Liver (tissue), 8 donors: ENCODE measurements at regions not wholly inside any gene's neighbourhood (a gene's known extent, or its start where the extent isn't known, plus 50 kb on each side); places are given as distances from the start of the nearest gene placed in this dataset.

Experiments used
- DNase-seq: peaks from one replicate; pipeline ENCODE4 v3.0.0-alpha.2; 2017; ENCODE audit warnings: low spot score
- H3K27ac ChIP-seq, 2 donors: one replicate each; pipeline ENCODE4 v1.7.0; 2013; ENCODE audit warnings: inconsistent platforms in 2 of 2, low read length in 2 of 2, control low read depth in 1 of 2, low read depth in 1 of 2, mild to moderate bottlenecking in 1 of 2
- H3K27me3 ChIP-seq, 4 donors: one replicate each; pipeline versions ENCODE4 v1.6.1 to v1.7.0; 2013; ENCODE audit warnings: low read length in 3 of 4, inconsistent platforms in 1 of 4, mild to moderate bottlenecking in 1 of 4, moderate library complexity in 1 of 4; ENCODE audit not compliant: control insufficient read depth in 4 of 4, insufficient read depth in 4 of 4
- H3K36me3 ChIP-seq, 4 donors: one replicate each; pipeline versions ENCODE4 v1.6.1 to v1.7.0; 2013; ENCODE audit warnings: low read length in 3 of 4, mild to moderate bottlenecking in 3 of 4, low read depth in 1 of 4, moderate library complexity in 1 of 4; ENCODE audit not compliant: control insufficient read depth in 4 of 4, insufficient read depth in 3 of 4
- H3K4me1 ChIP-seq, 4 donors: one replicate each; pipeline versions ENCODE4 v1.6.1 to v1.7.0; 2013; ENCODE audit warnings: low read length in 3 of 4, mild to moderate bottlenecking in 3 of 4, moderate library complexity in 1 of 4; ENCODE audit not compliant: control insufficient read depth in 4 of 4, insufficient read depth in 4 of 4
- H3K4me3 ChIP-seq, 3 donors: one replicate each; pipeline versions ENCODE4 v1.6.1 to v1.7.0; 2013; ENCODE audit warnings: low read length in 3 of 3, control low read depth in 1 of 3, low read depth in 1 of 3, mild to moderate bottlenecking in 1 of 3
- H3K9ac ChIP-seq, 2 donors: one replicate each; pipeline ENCODE4 v1.7.0; 2013; ENCODE audit warnings: low read length in 2 of 2, mild to moderate bottlenecking in 2 of 2, moderate library complexity in 2 of 2, control low read depth in 1 of 2, low read depth in 1 of 2
- H3K9me3 ChIP-seq, 4 donors: one replicate each; pipeline versions ENCODE4 v1.6.1 to v1.7.0; 2013; ENCODE audit warnings: low read length in 3 of 4; ENCODE audit not compliant: control insufficient read depth in 4 of 4
- ATF3 ChIP-seq: IDR thresholded peaks from 2 replicates; pipeline ENCODE4 v1.6.1; 2016; ENCODE audit warnings: antibody characterized with exemption
- CTCF ChIP-seq: fragments of 150-350 bp; IDR thresholded peaks from 2 replicates; pipeline ENCODE4 v1.5.1; 2017; ENCODE audit warnings: improper control_type of control experiment, low read depth, low read length; ENCODE audit not compliant: missing input control
- EGR1 ChIP-seq, 2 donors: IDR thresholded peaks; 2 replicates each; pipeline ENCODE4 v1.6.1; 2016 to 2018; ENCODE audit warnings: antibody characterized with exemption in 2 of 2, low read depth in 2 of 2
- FOXA1 ChIP-seq: IDR thresholded peaks from 2 replicates; pipeline ENCODE4 v1.6.1; 2016; ENCODE audit warnings: antibody characterized with exemption
- FOXA2 ChIP-seq: IDR thresholded peaks from 2 replicates; pipeline ENCODE4 v1.6.1; 2016; ENCODE audit warnings: antibody characterized with exemption
- HNF4A ChIP-seq, 2 donors: conservative IDR thresholded peaks; 2 replicates each; pipeline ENCODE4 v1.6.1; 2016; ENCODE audit warnings: antibody characterized with exemption in 2 of 2, mild to moderate bottlenecking in 2 of 2
- HNF4G ChIP-seq: IDR thresholded peaks from 2 replicates; pipeline ENCODE4 v1.6.1; 2016; ENCODE audit warnings: antibody characterized with exemption
- JUND ChIP-seq, 2 donors: IDR thresholded peaks; 2 replicates each; pipeline ENCODE4 v1.6.1; 2016; ENCODE audit warnings: antibody characterized with exemption in 2 of 2
- MAX ChIP-seq: IDR thresholded peaks from 2 replicates; pipeline ENCODE4 v1.6.1; 2016; ENCODE audit warnings: antibody characterized with exemption
- NR2F2 ChIP-seq: IDR thresholded peaks from 2 replicates; pipeline ENCODE4 v1.6.1; 2016; ENCODE audit warnings: antibody characterized with exemption
- RAD21 ChIP-seq, 2 donors: IDR thresholded peaks; 2 replicates each; pipeline ENCODE4 v1.6.1; 2016; ENCODE audit warnings: antibody characterized with exemption in 2 of 2, mild to moderate bottlenecking in 2 of 2
- REST ChIP-seq: IDR thresholded peaks from 2 replicates; pipeline ENCODE4 v1.6.1; 2016; ENCODE audit warnings: antibody characterized with exemption, mild to moderate bottlenecking
- RXRA ChIP-seq, 2 donors: IDR thresholded peaks; 2 replicates each; pipeline ENCODE4 v1.6.1; 2017 to 2018; ENCODE audit warnings: antibody characterized with exemption in 2 of 2, mild to moderate bottlenecking in 1 of 2
- SP1 ChIP-seq: IDR thresholded peaks from 2 replicates; pipeline ENCODE4 v1.6.1; 2018; ENCODE audit warnings: antibody characterized with exemption, mild to moderate bottlenecking
- TAF1 ChIP-seq: conservative IDR thresholded peaks from 2 replicates; pipeline ENCODE4 v1.6.1; 2016; ENCODE audit warnings: antibody characterized with exemption, mild to moderate bottlenecking
- YY1 ChIP-seq: IDR thresholded peaks from 2 replicates; pipeline ENCODE4 v1.6.1; 2016; ENCODE audit warnings: antibody characterized with exemption, mild to moderate bottlenecking
- ZBTB33 ChIP-seq: IDR thresholded peaks from 2 replicates; pipeline ENCODE4 v1.6.1; 2016; ENCODE audit warnings: antibody characterized with exemption
- WGBS: extraction: QIAGEN DNeasy Blood & Tissue Kit; methylation state at CpG from one replicate; pipeline ENCODE4 v1.1.7; 2013; 5-methylcytosine and 5-hydroxymethylcytosine counted together
- donor health status: healthy.
- donor health status: healthy.
- donor health status: healthy.
- donor health status: healthy.
- donor health status: healthy.

- Histone ChIP-seq H3K27ac (no peak overlapping the region), H3K36me3 (no peaks in the 10 kb centered on the region), H3K4me1 (no peaks in the 10 kb centered on the region), H3K9me3 (peaks cover 7 to 23% (median 19%) of the 10 kb centered on the region in 4 donors), H3K27me3 (no peaks in the 10 kb centered on the region), H3K4me3 (no peak overlapping the region), H3K9ac (no peak overlapping the region)
- 85% methylated on average over 37 of the region's 37 CpGs for WGBS
- no peak for DNase-seq
- TF ChIP-seq REST (no peak), ZBTB33 (no peak), FOXA2 (no peak), ATF3 (no peak), RXRA (IDR thresholded peaks at IDR 0.05) (no peak), NR2F2 (no peak), YY1 (no peak), HNF4G (no peak), SP1 (no peak), RAD21 (IDR thresholded peaks at IDR 0.05) (no peak), MAX (no peak), FOXA1 (no peak), TAF1 (no peak), CTCF (no peak), HNF4A (conservative IDR thresholded peaks at IDR 0.05) (no peak)
These were observed 3880.5 kb downstream of the SRGAP2C start for GRCh38 chr1:125065092-125065820.

- no peaks in the 10 kb centered on the region for H3K36me3 ChIP-seq
- H3K27ac ChIP-seq, result no peak overlapping the region
- H3K9me3 ChIP-seq, result peaks cover 10 to 26% (median 23%) of the 10 kb centered on the region in 4 donors
- H3K9ac ChIP-seq, result no peak overlapping the region
- 82% methylated on average over 14 of the region's 14 CpGs for WGBS
- no peaks in the 10 kb centered on the region for H3K27me3 ChIP-seq
- DNase-seq, result no peak
- H3K4me3 ChIP-seq, result no peak overlapping the region
- H3K4me1 ChIP-seq, result no peaks in the 10 kb centered on the region
- TF ChIP-seq MAX (no peak), NR2F2 (no peak), TAF1 (no peak), JUND (IDR thresholded peaks at IDR 0.05) (no peak), RAD21 (IDR thresholded peaks at IDR 0.05) (no peak), CTCF (no peak), REST (no peak), EGR1 (IDR thresholded peaks at IDR 0.05; ENCODE audit: low read depth in 2 of 2) (no peak), SP1 (no peak), HNF4G (no peak), YY1 (no peak)
These were observed 3881.0 kb downstream of the SRGAP2C start for GRCh38 chr1:125065821-125066180.
